ENCODE measurements at regions not wholly inside any gene's neighbourhood (a gene's known extent, or its start where the extent isn't known, plus 50 kb on each side); places are given as distances from the start of the nearest gene placed in this dataset.

DNA sequence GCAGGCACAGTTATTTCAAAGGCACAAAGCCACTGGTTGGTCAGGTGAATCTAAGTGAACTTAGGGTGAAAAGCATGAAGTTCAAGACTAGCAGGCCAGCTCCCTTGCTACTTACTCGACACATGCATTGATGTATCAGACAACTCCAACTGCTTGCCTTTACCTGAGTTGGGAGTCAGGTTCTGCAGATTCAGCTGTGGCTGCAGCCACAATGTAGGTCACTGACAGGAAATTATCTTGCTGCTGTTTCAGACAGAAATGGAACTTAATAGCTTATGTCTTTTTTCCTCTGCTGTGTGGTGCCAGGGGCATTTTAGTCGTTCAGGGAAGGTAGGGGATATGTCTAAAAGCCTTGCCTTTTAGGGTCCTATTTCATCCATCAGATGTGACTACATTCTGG, 125.6 kb upstream of the RPH3A start:
- no peaks in the 10 kb centered on the region; the same call in none of the 2 replicates for H3K27me3 ChIP-seq (ENCODE audit: control insufficient read depth, insufficient read depth, low read length)
- no peak overlapping the region for H3K27ac ChIP-seq (ENCODE audit: low read length)
- H3K4me3 ChIP-seq (ENCODE audit: low read depth in 2 of 2, low read length in 2 of 2): no peak overlapping the region
- TF ChIP-seq, protein P1, sequence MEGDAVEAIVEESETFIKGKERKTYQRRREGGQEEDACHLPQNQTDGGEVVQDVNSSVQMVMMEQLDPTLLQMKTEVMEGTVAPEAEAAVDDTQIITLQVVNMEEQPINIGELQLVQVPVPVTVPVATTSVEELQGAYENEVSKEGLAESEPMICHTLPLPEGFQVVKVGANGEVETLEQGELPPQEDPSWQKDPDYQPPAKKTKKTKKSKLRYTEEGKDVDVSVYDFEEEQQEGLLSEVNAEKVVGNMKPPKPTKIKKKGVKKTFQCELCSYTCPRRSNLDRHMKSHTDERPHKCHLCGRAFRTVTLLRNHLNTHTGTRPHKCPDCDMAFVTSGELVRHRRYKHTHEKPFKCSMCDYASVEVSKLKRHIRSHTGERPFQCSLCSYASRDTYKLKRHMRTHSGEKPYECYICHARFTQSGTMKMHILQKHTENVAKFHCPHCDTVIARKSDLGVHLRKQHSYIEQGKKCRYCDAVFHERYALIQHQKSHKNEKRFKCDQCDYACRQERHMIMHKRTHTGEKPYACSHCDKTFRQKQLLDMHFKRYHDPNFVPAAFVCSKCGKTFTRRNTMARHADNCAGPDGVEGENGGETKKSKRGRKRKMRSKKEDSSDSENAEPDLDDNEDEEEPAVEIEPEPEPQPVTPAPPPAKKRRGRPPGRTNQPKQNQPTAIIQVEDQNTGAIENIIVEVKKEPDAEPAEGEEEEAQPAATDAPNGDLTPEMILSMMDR (IDR thresholded peaks at IDR 0.05): no peak
- no peak for TF ChIP-seq POLR2AphosphoS5 (IDR thresholded peaks at IDR 0.05; ENCODE audit: low read depth, low read length)
- TF ChIP-seq TCF7L2 (IDR thresholded peaks at IDR 0.05; ENCODE audit: low read depth, low read length): no peak
- TF ChIP-seq, protein P2, sequence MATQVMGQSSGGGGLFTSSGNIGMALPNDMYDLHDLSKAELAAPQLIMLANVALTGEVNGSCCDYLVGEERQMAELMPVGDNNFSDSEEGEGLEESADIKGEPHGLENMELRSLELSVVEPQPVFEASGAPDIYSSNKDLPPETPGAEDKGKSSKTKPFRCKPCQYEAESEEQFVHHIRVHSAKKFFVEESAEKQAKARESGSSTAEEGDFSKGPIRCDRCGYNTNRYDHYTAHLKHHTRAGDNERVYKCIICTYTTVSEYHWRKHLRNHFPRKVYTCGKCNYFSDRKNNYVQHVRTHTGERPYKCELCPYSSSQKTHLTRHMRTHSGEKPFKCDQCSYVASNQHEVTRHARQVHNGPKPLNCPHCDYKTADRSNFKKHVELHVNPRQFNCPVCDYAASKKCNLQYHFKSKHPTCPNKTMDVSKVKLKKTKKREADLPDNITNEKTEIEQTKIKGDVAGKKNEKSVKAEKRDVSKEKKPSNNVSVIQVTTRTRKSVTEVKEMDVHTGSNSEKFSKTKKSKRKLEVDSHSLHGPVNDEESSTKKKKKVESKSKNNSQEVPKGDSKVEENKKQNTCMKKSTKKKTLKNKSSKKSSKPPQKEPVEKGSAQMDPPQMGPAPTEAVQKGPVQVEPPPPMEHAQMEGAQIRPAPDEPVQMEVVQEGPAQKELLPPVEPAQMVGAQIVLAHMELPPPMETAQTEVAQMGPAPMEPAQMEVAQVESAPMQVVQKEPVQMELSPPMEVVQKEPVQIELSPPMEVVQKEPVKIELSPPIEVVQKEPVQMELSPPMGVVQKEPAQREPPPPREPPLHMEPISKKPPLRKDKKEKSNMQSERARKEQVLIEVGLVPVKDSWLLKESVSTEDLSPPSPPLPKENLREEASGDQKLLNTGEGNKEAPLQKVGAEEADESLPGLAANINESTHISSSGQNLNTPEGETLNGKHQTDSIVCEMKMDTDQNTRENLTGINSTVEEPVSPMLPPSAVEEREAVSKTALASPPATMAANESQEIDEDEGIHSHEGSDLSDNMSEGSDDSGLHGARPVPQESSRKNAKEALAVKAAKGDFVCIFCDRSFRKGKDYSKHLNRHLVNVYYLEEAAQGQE (IDR thresholded peaks at IDR 0.05; ENCODE audit: insufficient read depth in 1 of 2, low read depth in 2 of 2, low read length in 1 of 2): no peak
- TF ChIP-seq SIN3A (IDR thresholded peaks at IDR 0.05; ENCODE audit: borderline replicate concordance, insufficient read depth, low read depth, low read length): no peak
- DNase-seq (ENCODE audit: low read depth, low spot score): no peak
- H3K9me3 ChIP-seq (ENCODE audit: control insufficient read depth, insufficient read depth, low read depth, low read length): no peaks in the 10 kb centered on the region
- ATAC-seq: no peak
- CTCF ChIA-PET: no interaction called here
- in situ Hi-C loops (cut with HindIII; ENCODE audit: low pct_unique_long_range_greater_than_20kb, low sequenced_read_pairs): no loop called here
- intact Hi-C loops (cut with micrococcal nuclease; ENCODE audit: unreplicated experiment): no loop called here
- POLR2A ChIA-PET: no interaction called here
- no peaks in the 10 kb centered on the region for H3K4me1 ChIP-seq (ENCODE audit: control insufficient read depth, insufficient read depth, low read length)
- H3K36me3 ChIP-seq (ENCODE audit: control insufficient read depth, insufficient read depth, low read length): no peaks in the 10 kb centered on the region
- BruUV-seq (replicated peaks): no TSS peak

DNA sequence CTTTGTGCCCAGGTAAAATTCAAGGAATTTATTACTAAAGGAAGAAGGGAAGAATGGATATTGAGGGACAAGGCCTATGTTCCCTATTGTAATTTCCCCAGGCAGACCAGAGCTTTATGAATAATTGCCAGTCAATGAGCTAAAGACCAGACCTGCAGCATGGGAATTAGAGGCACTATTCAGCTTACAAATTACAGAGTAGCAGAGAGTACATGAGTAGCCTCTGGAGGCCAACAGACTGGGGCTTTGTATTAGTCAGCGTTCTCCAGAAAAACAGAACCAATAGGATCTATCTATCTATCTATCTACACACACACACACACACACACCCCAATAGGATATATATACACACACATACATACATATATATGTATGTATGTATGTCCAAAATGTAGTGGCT, 120.0 kb upstream of the RPH3A start:
- ChIA-PET POLR2A (no interaction called here), CTCF (interaction anchor here (0.5 kb wide), 1 partner anchor 209 kb away, joined by 4 read pairs; no protein-coding TSS in a partner anchor)
- no peak for ATAC-seq
- Histone ChIP-seq H3K27me3 (ENCODE audit: control insufficient read depth, insufficient read depth, low read length) (peaks cover 7% of the 10 kb centered on the region), H3K36me3 (ENCODE audit: control insufficient read depth, insufficient read depth, low read length) (no peaks in the 10 kb centered on the region), H3K4me3 (ENCODE audit: low read depth in 2 of 2, low read length in 2 of 2) (no peak overlapping the region), H3K4me1 (ENCODE audit: control insufficient read depth, insufficient read depth, low read length) (no peaks in the 10 kb centered on the region), H3K9me3 (ENCODE audit: control insufficient read depth, insufficient read depth, low read depth, low read length) (no peaks in the 10 kb centered on the region), H3K27ac (ENCODE audit: low read length) (no peak overlapping the region)
- no peak for DNase-seq (ENCODE audit: low read depth, low spot score)
- TF ChIP-seq, protein P1 (IDR thresholded peaks at IDR 0.05): no peak
- TF ChIP-seq, protein P2 (IDR thresholded peaks at IDR 0.05; ENCODE audit: insufficient read depth in 1 of 2, low read depth in 2 of 2, low read length in 1 of 2): no peak
- no peak for TF ChIP-seq TCF7L2 (IDR thresholded peaks at IDR 0.05; ENCODE audit: low read depth, low read length)
- TF ChIP-seq SIN3A (IDR thresholded peaks at IDR 0.05; ENCODE audit: borderline replicate concordance, insufficient read depth, low read depth, low read length): no peak
- no peak for TF ChIP-seq POLR2AphosphoS5 (IDR thresholded peaks at IDR 0.05; ENCODE audit: low read depth, low read length)
- intact Hi-C loops (cut with micrococcal nuclease; ENCODE audit: unreplicated experiment) (no loop called here), in situ Hi-C loops (cut with HindIII; ENCODE audit: low pct_unique_long_range_greater_than_20kb, low sequenced_read_pairs) (no loop called here)
- BruUV-seq (replicated peaks): no TSS peak
